Right renal pelvis (tissue), 4 donors: ENCODE measurements at regions not wholly inside any gene's neighbourhood (a gene's known extent, or its start where the extent isn't known, plus 50 kb on each side); places are given as distances from the start of the nearest gene placed in this dataset.

Experiments
- DNase-seq, 4 donors: peaks; one replicate each; pipeline ENCODE4 v3.0.0-alpha.2; 2013; ENCODE audit warnings: low read depth in 4 of 4, low spot score in 3 of 4, missing footprints in 1 of 4

DNA sequence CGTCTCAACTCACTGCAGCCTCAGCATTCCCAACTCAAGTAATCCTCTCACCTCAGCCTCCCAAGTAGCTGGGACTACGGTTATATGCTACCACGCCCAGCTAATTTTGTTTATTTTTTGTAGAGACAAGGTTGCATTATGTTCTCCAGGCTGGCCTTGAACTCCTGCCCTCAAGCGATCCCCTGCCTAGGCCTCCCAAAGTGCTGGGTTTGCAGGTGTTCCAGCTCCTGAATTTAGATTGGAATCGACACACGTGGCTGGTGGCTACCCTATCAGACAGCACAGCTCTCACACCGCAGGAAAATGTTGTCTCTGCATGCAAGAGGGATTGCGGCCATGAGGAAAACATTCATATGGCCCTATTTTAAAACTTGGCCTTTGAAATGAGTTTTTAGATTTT, 76.7 kb upstream of the GALNT2 start:
- no peak for DNase-seq

- no peak for DNase-seq
Observed at GRCh38 chr1:229991104-229991513, 75.9 kb upstream of the GALNT2 start.

GRCh38 chr1:229991724-229992333, 75.2 kb upstream of the GALNT2 start:
- DNase-seq, result no peak

GRCh38 chr1:229993060-229993459, 74.0 kb upstream of the GALNT2 start:
- DNase-seq, result no peak

DNA sequence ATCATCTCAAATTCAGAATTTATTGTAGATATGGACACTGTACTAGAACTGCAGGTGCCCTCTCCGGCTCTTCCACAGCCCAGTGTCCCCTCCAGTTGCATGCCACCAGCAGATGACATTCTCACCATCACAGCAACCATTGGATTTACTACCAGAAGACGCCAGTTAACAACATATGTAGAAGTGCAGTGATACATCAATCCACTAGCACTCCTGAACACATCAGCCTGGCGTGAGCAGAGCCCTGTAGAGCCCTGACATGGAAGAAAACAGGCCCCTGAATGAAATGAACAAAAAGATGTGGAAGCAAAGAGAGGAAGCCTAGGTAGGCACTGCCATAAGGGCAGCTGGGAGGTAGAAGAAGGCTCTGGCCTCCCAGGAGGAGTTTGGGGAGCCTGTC, 73.1 kb upstream of the GALNT2 start:
- DNase-seq, result no peak

GRCh38 chr1:229999004-229999670, 67.9 kb upstream of the GALNT2 start:
- no peak for DNase-seq

- no peak for DNase-seq
Observed at GRCh38 chr1:230000493-230001184, 66.4 kb upstream of the GALNT2 start.

GRCh38 chr1:230002164-230002803, 64.8 kb upstream of the GALNT2 start:
- DNase-seq, result no peak

DNA sequence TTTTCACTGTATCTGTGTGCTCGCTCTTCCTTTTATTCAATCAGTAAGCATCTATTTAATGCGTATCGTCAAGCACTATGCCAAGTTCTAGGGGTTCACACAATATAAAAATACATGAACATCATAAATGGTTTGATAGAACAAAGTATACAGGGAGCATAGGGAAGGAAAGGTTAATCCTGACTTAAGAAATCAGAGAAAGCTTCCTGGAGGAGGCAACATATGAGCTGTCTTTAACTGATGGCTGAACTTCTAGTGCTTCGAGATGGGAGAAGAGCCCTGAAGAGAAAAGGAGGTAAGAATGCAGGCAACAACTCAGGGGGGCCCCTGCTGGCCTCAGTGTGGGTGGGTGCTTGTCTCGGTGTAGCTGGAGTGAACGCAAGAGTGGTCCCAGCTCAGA, 63.6 kb upstream of the GALNT2 start:
- no peak for DNase-seq

DNA sequence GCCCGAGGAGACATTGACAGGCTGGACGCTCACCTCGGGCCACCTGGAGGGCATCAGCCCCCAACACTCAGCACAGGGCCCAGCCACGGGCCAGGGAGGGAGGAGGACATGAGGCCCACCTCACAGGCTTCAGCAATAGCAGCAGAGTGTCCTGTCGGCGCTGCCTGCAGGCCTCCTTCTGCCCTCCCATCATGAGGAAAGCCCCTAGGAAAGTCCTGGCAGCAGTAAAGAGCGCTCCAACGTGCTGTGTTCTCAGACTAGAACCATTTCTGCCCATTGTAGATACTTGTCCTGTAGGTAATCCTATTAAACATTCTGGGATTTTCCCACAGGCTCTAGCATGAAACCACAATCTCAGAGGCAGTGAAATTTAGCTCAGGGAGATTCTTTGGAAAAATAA, 62.0 kb upstream of the GALNT2 start:
- DNase-seq, result no peak

GRCh38 chr1:230008721-230009120, 58.3 kb upstream of the GALNT2 start:
- no peak for DNase-seq

DNA sequence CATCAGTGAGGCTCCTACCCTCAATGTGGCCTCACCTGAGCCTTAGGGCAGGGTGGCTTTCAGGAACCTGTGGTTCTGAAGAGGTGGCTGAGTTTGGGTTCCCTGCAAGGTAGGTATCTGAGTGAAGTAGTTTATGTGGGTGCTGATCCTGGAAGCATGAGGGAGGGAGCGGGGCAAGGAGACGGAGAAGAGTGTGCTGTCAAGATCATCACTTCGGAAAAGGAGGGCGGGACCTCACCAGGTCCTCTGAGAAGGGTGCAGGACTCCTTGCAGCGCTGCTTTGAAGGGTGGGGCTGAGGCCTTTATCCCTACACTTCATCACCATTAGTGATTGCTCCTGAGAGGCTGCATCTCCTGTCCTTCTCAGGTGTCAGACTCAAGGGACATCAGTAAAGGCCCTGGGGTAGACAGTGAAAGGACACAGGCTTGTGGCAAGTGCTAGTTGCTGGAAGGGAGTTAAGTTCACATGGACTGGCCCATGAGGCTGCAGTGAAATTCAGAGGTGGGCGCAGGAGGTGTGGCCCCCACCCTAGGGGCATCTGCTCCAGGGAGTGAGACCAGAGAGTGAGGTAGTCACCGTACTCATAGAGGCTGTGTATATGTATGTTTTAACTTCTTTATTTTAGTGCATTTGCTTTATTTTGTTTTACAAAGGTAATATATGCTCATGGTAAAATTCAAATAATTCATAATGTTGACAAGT, 57.3 kb upstream of the GALNT2 start:
- DNase-seq, result no peak

DNA sequence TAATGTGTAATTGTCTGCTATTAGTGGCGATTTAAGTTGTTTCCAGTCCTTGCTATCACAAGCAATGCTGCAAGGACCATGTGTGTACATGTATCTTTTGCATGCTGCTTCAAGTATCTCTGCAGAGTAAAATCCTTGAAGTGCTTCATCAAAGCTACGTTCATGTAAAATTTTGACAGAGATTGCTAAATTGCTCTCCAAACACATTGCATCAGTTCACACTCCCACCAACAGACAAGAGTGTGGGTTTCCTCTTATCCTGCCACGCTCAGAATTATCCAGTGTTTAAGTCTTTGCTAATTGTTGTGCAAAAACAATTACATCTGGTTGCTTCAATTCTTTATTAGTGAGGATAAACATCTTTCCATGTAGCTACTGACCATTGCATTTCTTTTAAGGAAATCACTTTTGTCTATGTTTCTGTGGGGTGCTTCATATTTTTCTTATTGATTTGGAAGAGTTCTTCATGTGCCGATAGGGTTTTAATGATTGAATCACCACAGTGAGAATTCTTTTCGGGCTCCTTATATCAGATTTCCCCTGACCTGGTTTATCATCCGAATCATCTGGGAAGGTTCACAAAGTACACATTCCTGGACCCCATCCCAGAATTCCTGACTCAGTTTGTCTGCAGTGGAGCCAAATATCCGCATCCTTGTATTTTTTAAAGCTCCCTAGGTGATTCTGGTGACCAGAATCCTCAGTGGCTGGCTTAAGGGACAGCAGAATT, 56.3 kb upstream of the GALNT2 start:
- no peak for DNase-seq

- no peak for DNase-seq
Observed at GRCh38 chr1:230011333-230012092, 55.5 kb upstream of the GALNT2 start.

- DNase-seq, result no peak
Observed at GRCh38 chr1:230012093-230012393, 55.0 kb upstream of the GALNT2 start.

DNA sequence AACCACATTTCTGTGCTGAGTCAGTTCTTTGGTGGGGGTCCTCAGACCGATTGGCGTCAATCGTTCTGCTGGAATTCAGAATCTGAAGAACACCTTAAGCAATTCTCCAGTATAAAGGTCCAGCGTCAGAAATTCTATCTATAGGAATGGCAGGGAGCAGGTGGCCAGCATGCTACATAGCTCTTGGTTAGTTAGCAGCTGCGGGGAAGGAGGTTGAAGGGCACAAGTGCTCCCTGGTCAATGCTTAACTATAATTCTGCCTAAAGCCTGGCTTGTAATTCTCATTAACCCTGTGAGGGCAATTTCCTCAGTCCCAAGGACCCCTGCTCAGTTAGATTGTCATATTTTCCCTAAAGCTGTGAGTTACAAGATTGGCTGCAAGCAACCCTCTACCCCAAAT, 54.3 kb upstream of the GALNT2 start:
- no peak for DNase-seq

DNA sequence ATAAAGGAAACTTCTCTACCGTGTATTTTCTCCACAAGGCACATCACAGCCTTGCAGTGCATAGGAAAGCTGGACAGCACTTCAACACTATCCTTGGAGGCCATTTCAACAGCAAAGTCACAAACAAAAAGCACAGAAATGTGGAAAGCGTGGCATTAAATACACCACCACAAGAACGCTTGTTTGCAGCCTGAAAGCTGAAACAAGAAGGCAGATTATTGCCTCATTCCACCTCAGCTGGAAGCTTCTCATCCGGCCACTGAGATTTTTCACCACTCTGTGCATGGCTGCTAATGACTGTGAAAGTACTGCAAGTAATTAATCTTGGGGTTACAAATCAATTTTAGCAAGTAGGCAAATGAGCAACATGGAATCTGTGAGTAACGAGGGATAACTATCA, 50.9 kb upstream of the GALNT2 start:
- no peak for DNase-seq
